ENCODE measurements at regions not wholly inside any gene's neighbourhood (a gene's known extent, or its start where the extent isn't known, plus 50 kb on each side); places are given as distances from the start of the nearest gene placed in this dataset.

DNA sequence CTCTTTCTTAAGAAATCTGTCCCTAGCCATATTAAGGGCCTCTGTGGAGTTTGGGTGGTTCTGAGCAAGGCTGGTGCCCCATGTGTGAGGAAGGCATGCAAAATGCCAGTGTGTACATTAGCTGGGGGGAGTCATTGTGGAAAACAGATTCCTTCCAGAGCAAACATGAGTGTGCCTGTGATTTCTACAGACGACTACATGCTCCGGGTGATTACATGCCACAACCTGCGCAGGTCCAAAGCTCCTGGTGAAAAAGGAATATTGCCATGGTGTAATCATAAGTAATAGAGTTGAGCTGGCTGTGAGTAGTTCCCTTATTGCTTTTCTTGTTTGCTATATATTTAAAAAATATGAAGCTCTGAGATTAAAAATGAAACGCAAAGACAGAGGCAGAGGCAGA is 102.1 kb downstream of the ACER2 start:
- Mint-ChIP-seq H3K27me3 (peaks cover 0 to 10% (median 3%) of the 10 kb centered on the region in 3 donors), H3K27ac (no peak overlapping the region), H3K4me1 (no peaks in the 10 kb centered on the region), H3K36me3 (no peaks in the 10 kb centered on the region), H3K4me3 (no peak overlapping the region), H3K9me3 (no peaks in the 10 kb centered on the region)
- ATAC-seq (ENCODE audit: low read depth in 2 of 2) (no peak), DNase-seq (no peak)
